SK-N-SH treated with all-trans-retinoic acid at 6 μM for 48 hours (cell line): ENCODE measurements at regions not wholly inside any gene's neighbourhood (a gene's known extent, or its start where the extent isn't known, plus 50 kb on each side); places are given as distances from the start of the nearest gene placed in this dataset.

ENCODE experiments used
- ATAC-seq: fragments of 200-7000 bp; cut with Tn5 transposase; 3 replicates; pipeline ENCODE4 v1.9.1; 2020; ENCODE audit warnings: mild to moderate bottlenecking, moderate library complexity
- ARNTL ChIP-seq: fragments of 450-650 bp; formaldehyde crosslinking; IDR thresholded peaks from 2 replicates; pipeline ENCODE4 v1.5.0; 2020; ENCODE audit warnings: low read depth, mild to moderate bottlenecking, moderate library complexity, borderline replicate concordance
- BACH2 ChIP-seq: fragments of 250-450 bp; sonication (Bioruptor Pico); IDR thresholded peaks from 2 replicates; pipeline ENCODE4 v1.9.0; 2021; ENCODE audit warnings: mild to moderate bottlenecking, borderline replicate concordance
- CSDC2 ChIP-seq: fragments of 250-450 bp; sonication (Bioruptor Pico); IDR thresholded peaks from 2 replicates; pipeline ENCODE4 v1.5.0; 2020; ENCODE audit warnings: mild to moderate bottlenecking, moderate library complexity
- ESRRG ChIP-seq: fragments of 250-450 bp; sonication (Bioruptor Pico); IDR thresholded peaks from 2 replicates; pipeline ENCODE4 v1.6.1; 2021; ENCODE audit warnings: mild to moderate bottlenecking
- GLIS3 ChIP-seq: fragments of 250-450 bp; sonication (Bioruptor Pico); IDR thresholded peaks from 2 replicates; pipeline ENCODE4 v1.5.0; 2020; ENCODE audit warnings: mild to moderate bottlenecking, moderate library complexity
- ISL1 ChIP-seq: fragments of 250-450 bp; sonication (Bioruptor Pico); IDR thresholded peaks from 2 replicates; pipeline ENCODE4 v2.1.2; 2022; ENCODE audit warnings: mild to moderate bottlenecking, moderate library complexity
- PPARA ChIP-seq: fragments of 250-450 bp; sonication (Bioruptor Pico); IDR thresholded peaks from 2 replicates; pipeline ENCODE4 v1.5.0; 2020; ENCODE audit warnings: mild to moderate bottlenecking, borderline replicate concordance
- RARB ChIP-seq: fragments of 250-450 bp; sonication (Bioruptor Pico); IDR thresholded peaks from 2 replicates; pipeline ENCODE4 v1.8.0; 2021; ENCODE audit warnings: mild to moderate bottlenecking, moderate library complexity
- TCF4 ChIP-seq: fragments of 250-450 bp; sonication (Bioruptor Pico); IDR thresholded peaks from 2 replicates; pipeline ENCODE4 v1.8.0; 2021; ENCODE audit warnings: mild to moderate bottlenecking, moderate library complexity, borderline replicate concordance
- TOX ChIP-seq: fragments of 250-450 bp; sonication (Bioruptor Pico); IDR thresholded peaks from 2 replicates; pipeline ENCODE4 v1.8.0; 2021; ENCODE audit warnings: mild to moderate bottlenecking, moderate library complexity, borderline replicate concordance
- ZC3H10 ChIP-seq: fragments of 250-450 bp; sonication (Bioruptor Pico); IDR thresholded peaks from 2 replicates; pipeline ENCODE4 v1.5.1; 2021; ENCODE audit warnings: mild to moderate bottlenecking, moderate library complexity
- ZFP3 ChIP-seq: fragments of 250-450 bp; sonication (Bioruptor Pico); IDR thresholded peaks from 2 replicates; pipeline ENCODE4 v1.5.0; 2020; ENCODE audit warnings: mild to moderate bottlenecking, moderate library complexity
- ZFP30 ChIP-seq: fragments of 450-650 bp; formaldehyde crosslinking; IDR thresholded peaks from 2 replicates; pipeline ENCODE4 v1.5.0; 2022; ENCODE audit warnings: mild to moderate bottlenecking, moderate library complexity
- ZNF565 ChIP-seq: fragments of 450-650 bp; formaldehyde crosslinking; conservative IDR thresholded peaks from 2 replicates; pipeline ENCODE4 v1.5.0; 2020; ENCODE audit warnings: low read depth, mild to moderate bottlenecking, moderate library complexity
- ZNF70 ChIP-seq: fragments of 450-650 bp; formaldehyde crosslinking; IDR thresholded peaks from 2 replicates; pipeline ENCODE4 v1.5.0; 2020; ENCODE audit warnings: mild to moderate bottlenecking, moderate library complexity
- ZNF8 ChIP-seq: fragments of 450-650 bp; formaldehyde crosslinking; IDR thresholded peaks from 2 replicates; pipeline ENCODE4 v1.5.0; 2020; ENCODE audit warnings: mild to moderate bottlenecking, moderate library complexity
- TF ChIP-seq, protein P1 (sequence below): fragments of 250-450 bp; sonication (Bioruptor Pico); IDR thresholded peaks from 2 replicates; pipeline ENCODE4 v1.5.1; 2020; ENCODE audit warnings: low read depth, mild to moderate bottlenecking, moderate library complexity
- TF ChIP-seq, protein P2 (sequence below): fragments of 250-450 bp; sonication (Bioruptor Pico); IDR thresholded peaks from 2 replicates; pipeline ENCODE4 v1.8.0; 2020; ENCODE audit warnings: mild to moderate bottlenecking, moderate library complexity, borderline replicate concordance
- TF ChIP-seq, protein P3 (sequence below): fragments of 250-450 bp; sonication (Bioruptor Pico); IDR thresholded peaks from 2 replicates; pipeline ENCODE4 v1.5.0; 2020; ENCODE audit warnings: mild to moderate bottlenecking, moderate library complexity
- TF ChIP-seq, protein P4 (sequence below): fragments of 250-450 bp; sonication (Bioruptor Pico); IDR thresholded peaks from 2 replicates; pipeline ENCODE4 v1.5.1; 2021; ENCODE audit warnings: mild to moderate bottlenecking, moderate library complexity

DNA sequence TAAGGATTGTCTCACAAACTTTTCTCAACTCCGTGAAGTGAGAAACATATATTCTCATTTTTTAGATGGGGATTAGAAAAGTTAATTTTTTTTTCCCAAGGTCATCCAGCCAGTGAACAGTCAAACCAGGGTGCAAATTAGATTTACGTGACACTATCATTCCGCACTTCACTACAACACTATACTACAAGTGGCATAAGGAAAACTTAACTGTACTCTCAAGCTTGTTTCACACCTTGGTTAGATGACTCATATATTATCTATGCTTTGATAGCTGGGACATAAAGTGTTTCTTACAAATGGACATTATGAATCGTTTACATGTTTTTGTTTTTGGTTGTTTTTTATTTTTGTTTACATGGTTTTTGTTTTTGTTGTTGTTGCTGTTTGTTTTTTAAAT is 525.7 kb downstream of the PPARGC1A start:
- ATAC-seq, result no peak

DNA sequence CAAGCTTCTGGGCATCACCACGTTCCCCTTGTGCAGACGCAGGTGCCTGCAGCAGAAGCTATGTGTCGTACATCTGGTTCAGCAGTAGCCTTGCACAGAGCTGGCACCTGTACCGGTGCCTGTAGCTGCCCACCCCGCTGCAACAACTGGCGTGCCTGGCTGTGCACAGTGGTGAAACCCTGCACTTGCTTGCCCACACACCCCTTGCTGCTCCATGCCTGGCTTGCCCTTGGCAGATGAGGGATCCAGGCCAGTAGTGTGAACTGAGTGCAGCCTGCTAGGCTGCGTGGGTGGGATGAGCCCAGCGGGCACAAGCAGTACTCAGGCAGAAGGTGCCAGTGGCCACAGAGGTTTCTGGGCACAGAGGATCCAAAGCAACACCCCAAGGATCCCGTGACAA is 528.4 kb downstream of the PPARGC1A start:
- TF ChIP-seq, protein P1, sequence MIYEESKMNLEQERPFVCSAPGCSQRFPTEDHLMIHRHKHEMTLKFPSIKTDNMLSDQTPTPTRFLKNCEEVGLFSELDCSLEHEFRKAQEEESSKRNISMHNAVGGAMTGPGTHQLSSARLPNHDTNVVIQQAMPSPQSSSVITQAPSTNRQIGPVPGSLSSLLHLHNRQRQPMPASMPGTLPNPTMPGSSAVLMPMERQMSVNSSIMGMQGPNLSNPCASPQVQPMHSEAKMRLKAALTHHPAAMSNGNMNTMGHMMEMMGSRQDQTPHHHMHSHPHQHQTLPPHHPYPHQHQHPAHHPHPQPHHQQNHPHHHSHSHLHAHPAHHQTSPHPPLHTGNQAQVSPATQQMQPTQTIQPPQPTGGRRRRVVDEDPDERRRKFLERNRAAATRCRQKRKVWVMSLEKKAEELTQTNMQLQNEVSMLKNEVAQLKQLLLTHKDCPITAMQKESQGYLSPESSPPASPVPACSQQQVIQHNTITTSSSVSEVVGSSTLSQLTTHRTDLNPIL (CRISPR knock-in tag), result no peak
- no peak for TF ChIP-seq TCF4 (CRISPR knock-in tag)
- TF ChIP-seq, all 23 proteins: peak for 0
- no peak for ATAC-seq

More for the DNA sequence above, 525.7 kb downstream of the PPARGC1A start:
- TF ChIP-seq, protein P2, sequence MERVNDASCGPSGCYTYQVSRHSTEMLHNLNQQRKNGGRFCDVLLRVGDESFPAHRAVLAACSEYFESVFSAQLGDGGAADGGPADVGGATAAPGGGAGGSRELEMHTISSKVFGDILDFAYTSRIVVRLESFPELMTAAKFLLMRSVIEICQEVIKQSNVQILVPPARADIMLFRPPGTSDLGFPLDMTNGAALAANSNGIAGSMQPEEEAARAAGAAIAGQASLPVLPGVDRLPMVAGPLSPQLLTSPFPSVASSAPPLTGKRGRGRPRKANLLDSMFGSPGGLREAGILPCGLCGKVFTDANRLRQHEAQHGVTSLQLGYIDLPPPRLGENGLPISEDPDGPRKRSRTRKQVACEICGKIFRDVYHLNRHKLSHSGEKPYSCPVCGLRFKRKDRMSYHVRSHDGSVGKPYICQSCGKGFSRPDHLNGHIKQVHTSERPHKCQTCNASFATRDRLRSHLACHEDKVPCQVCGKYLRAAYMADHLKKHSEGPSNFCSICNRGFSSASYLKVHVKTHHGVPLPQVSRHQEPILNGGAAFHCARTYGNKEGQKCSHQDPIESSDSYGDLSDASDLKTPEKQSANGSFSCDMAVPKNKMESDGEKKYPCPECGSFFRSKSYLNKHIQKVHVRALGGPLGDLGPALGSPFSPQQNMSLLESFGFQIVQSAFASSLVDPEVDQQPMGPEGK (CRISPR knock-in tag), result no peak
- TF ChIP-seq GLIS3 (CRISPR knock-in tag), result no peak
- TF ChIP-seq, protein P3, sequence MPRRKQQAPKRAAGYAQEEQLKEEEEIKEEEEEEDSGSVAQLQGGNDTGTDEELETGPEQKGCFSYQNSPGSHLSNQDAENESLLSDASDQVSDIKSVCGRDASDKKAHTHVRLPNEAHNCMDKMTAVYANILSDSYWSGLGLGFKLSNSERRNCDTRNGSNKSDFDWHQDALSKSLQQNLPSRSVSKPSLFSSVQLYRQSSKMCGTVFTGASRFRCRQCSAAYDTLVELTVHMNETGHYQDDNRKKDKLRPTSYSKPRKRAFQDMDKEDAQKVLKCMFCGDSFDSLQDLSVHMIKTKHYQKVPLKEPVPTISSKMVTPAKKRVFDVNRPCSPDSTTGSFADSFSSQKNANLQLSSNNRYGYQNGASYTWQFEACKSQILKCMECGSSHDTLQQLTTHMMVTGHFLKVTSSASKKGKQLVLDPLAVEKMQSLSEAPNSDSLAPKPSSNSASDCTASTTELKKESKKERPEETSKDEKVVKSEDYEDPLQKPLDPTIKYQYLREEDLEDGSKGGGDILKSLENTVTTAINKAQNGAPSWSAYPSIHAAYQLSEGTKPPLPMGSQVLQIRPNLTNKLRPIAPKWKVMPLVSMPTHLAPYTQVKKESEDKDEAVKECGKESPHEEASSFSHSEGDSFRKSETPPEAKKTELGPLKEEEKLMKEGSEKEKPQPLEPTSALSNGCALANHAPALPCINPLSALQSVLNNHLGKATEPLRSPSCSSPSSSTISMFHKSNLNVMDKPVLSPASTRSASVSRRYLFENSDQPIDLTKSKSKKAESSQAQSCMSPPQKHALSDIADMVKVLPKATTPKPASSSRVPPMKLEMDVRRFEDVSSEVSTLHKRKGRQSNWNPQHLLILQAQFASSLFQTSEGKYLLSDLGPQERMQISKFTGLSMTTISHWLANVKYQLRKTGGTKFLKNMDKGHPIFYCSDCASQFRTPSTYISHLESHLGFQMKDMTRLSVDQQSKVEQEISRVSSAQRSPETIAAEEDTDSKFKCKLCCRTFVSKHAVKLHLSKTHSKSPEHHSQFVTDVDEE, result no peak
- TF ChIP-seq, all 23 proteins: peak for 0

DNA sequence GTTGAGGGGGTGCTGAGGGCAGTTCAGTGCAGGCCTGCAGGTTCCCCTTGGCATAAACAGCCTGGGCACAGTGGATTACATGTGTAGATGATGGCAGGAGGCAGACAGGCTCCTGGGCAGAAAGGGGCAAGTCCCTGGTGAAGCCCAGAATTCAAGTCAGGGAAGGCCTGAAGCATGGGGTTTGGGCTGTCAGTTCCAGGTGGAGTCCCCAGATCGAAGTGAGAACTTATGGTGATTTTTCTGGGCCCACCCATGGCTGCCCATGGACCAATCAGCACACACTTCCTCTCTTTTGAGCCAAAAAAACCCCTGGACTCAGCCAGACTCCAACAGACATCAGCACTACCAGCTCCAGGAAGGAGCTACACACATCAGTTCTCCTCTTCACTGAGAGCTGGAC is 529.1 kb downstream of the PPARGC1A start:
- ATAC-seq, result no peak
- TF ChIP-seq ZNF8 (CRISPR knock-in tag) (no peak), ESRRG (no peak), ZNF70 (CRISPR knock-in tag) (no peak), ZFP3 (CRISPR knock-in tag) (no peak)
- TF ChIP-seq, protein P4, sequence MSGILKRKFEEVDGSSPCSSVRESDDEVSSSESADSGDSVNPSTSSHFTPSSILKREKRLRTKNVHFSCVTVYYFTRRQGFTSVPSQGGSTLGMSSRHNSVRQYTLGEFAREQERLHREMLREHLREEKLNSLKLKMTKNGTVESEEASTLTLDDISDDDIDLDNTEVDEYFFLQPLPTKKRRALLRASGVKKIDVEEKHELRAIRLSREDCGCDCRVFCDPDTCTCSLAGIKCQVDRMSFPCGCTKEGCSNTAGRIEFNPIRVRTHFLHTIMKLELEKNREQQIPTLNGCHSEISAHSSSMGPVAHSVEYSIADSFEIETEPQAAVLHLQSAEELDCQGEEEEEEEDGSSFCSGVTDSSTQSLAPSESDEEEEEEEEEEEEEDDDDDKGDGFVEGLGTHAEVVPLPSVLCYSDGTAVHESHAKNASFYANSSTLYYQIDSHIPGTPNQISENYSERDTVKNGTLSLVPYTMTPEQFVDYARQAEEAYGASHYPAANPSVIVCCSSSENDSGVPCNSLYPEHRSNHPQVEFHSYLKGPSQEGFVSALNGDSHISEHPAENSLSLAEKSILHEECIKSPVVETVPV (CRISPR knock-in tag), result no peak
- TF ChIP-seq, all 23 proteins: peak for 0

DNA sequence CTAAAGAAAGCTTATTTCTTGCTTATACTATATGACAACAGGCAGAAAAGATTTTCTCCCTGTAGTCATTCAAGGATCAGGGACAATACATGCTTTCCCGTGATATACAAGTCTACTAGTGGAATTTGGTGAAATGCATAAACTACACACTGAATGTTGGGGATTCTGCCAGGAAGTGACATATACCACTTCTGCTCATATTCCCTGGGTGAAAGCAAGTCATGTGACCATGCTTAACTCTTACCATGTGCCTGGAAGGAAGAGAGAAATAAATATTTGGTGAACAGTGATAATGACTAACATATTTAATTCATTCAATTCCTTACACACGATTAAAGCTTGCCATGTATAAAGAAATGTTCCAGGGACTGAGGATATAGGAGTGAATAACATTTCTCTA is 534.6 kb downstream of the PPARGC1A start:
- no peak for ATAC-seq
- TF ChIP-seq, protein P1 (CRISPR knock-in tag), result no peak
- TF ChIP-seq CSDC2 (CRISPR knock-in tag) (no peak), GLIS3 (CRISPR knock-in tag) (no peak), ZNF8 (CRISPR knock-in tag) (no peak), ZFP30 (CRISPR knock-in tag) (no peak), ZNF565 (CRISPR knock-in tag) (no peak), ARNTL (CRISPR knock-in tag) (no peak)

DNA sequence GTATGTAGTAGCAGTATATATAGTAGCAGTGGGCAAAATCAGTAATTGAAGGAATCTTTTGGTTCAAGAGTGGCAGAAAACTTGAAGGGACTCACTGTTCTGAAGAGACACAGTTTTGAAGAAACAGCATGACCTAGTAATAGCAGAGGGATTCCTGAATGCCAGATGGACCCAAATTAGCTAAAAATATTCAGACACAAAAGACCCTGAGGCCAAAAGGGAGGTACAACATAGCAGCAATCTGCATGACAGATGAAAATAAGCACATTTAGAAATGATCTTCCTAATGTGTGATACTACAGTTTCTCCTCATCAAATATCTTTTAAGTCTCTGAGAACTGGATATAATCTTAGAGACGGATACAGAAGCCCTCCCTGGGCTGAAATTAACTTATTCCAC is 536.6 kb downstream of the PPARGC1A start:
- no peak for ATAC-seq
- TF ChIP-seq BACH2 (no peak), TCF4 (CRISPR knock-in tag) (no peak), TOX (no peak), GLIS3 (CRISPR knock-in tag) (no peak), CSDC2 (CRISPR knock-in tag) (no peak), ZNF565 (CRISPR knock-in tag) (no peak), ARNTL (CRISPR knock-in tag) (no peak), ISL1 (CRISPR knock-in tag) (no peak), ZFP30 (CRISPR knock-in tag) (no peak), ESRRG (no peak), ZC3H10 (CRISPR knock-in tag) (no peak), ZNF70 (CRISPR knock-in tag) (no peak), PPARA (CRISPR knock-in tag) (no peak), RARB (no peak)
- TF ChIP-seq, protein P3, result no peak
- TF ChIP-seq, protein P2 (CRISPR knock-in tag), result no peak
